Chondrocyte (in vitro differentiated cells): ENCODE measurements at regions not wholly inside any gene's neighbourhood (a gene's known extent, or its start where the extent isn't known, plus 50 kb on each side); places are given as distances from the start of the nearest gene placed in this dataset.
"Not testable (repeated sequence)": the region's sequence is repeated elsewhere in the genome, so short reads cannot be mapped to it uniquely, and the experiment has no call there.

Experiments
- DNase-seq: peaks from one replicate; pipeline ENCODE4 v3.0.0; 2021; ENCODE audit warnings: mixed read lengths, low spot score
- H3K27ac Mint-ChIP-seq: one replicate; pipeline ENCODE4 v1.8.0; 2021; ENCODE audit warnings: mild to moderate bottlenecking, moderate library complexity, mixed read lengths; ENCODE audit not compliant: unreplicated experiment
- H3K27me3 Mint-ChIP-seq: 2 replicates; pipeline ENCODE4 v1.8.0; 2021; ENCODE audit warnings: low read depth, mixed read lengths
- H3K36me3 Mint-ChIP-seq: 2 replicates; pipeline ENCODE4 v1.8.0; 2021; ENCODE audit warnings: low read depth, mixed read lengths
- H3K4me1 Mint-ChIP-seq: 2 replicates; pipeline ENCODE4 v1.8.0; 2021; ENCODE audit warnings: low read depth, mild to moderate bottlenecking, mixed read lengths
- H3K4me3 Mint-ChIP-seq: one replicate; pipeline ENCODE4 v1.8.0; 2021; ENCODE audit warnings: mild to moderate bottlenecking, moderate library complexity, mixed read lengths; ENCODE audit not compliant: unreplicated experiment
- H3K9me3 Mint-ChIP-seq: 2 replicates; pipeline ENCODE4 v1.8.0; 2021; ENCODE audit warnings: low read depth, mixed read lengths
- CTCF ChIP-seq: fragments of 200-600 bp; sonication (generic); IDR thresholded peaks from 2 replicates; pipeline ENCODE4 v1.5.0; 2021; ENCODE audit warnings: antibody characterized with exemption, mild to moderate bottlenecking, moderate library complexity

GRCh38 chr12:90543374-90543773, 411.6 kb downstream of the CCER1 start:
- TF ChIP-seq CTCF: no peak
- DNase-seq: no peak
- no peak overlapping the region for H3K4me3 Mint-ChIP-seq
- H3K4me1 Mint-ChIP-seq: peaks cover 15% of the 10 kb centered on the region
- H3K27ac Mint-ChIP-seq: no peak overlapping the region
- H3K9me3 Mint-ChIP-seq: no peaks in the 10 kb centered on the region
- H3K27me3 Mint-ChIP-seq: no peaks in the 10 kb centered on the region
- H3K36me3 Mint-ChIP-seq: no peaks in the 10 kb centered on the region

- not testable (repeated sequence) for H3K9me3 Mint-ChIP-seq, H3K36me3 Mint-ChIP-seq, H3K27ac Mint-ChIP-seq, H3K27me3 Mint-ChIP-seq, H3K4me3 Mint-ChIP-seq, DNase-seq
- H3K4me1 Mint-ChIP-seq: peaks cover 15% of the 10 kb centered on the region
Measured at GRCh38 chr12:90542852-90543251, 412.1 kb downstream of the CCER1 start.

- not testable (repeated sequence) for DNase-seq, H3K4me1 Mint-ChIP-seq, H3K27ac Mint-ChIP-seq, H3K36me3 Mint-ChIP-seq, H3K9me3 Mint-ChIP-seq, H3K27me3 Mint-ChIP-seq, H3K4me3 Mint-ChIP-seq
Measured at GRCh38 chr12:90533828-90534227, 421.1 kb downstream of the CCER1 start.

GRCh38 chr12:90520002-90520734, 434.8 kb downstream of the CCER1 start:
- no peaks in the 10 kb centered on the region for H3K27me3 Mint-ChIP-seq
- H3K9me3 Mint-ChIP-seq: no peaks in the 10 kb centered on the region
- no peak for TF ChIP-seq CTCF
- H3K4me3 Mint-ChIP-seq: no peak overlapping the region
- no peaks in the 10 kb centered on the region for H3K36me3 Mint-ChIP-seq
- peaks cover 15% of the 10 kb centered on the region for H3K4me1 Mint-ChIP-seq
- H3K27ac Mint-ChIP-seq: no peak overlapping the region
- DNase-seq: no peak

GRCh38 chr12:90519285-90519684, 435.7 kb downstream of the CCER1 start:
- TF ChIP-seq CTCF: no peak
- Mint-ChIP-seq H3K27me3 (no peaks in the 10 kb centered on the region), H3K4me3 (no peak overlapping the region), H3K9me3 (no peaks in the 10 kb centered on the region), H3K4me1 (peaks cover 23% of the 10 kb centered on the region), H3K27ac (no peak overlapping the region), H3K36me3 (no peaks in the 10 kb centered on the region)
- DNase-seq: no peak

GRCh38 chr12:90515199-90516175, 439.5 kb downstream of the CCER1 start:
- no peak for TF ChIP-seq CTCF

More at GRCh38 chr12:90515199-90516175, 439.5 kb downstream of the CCER1 start:
- Mint-ChIP-seq H3K4me1 (peaks cover 27% of the 10 kb centered on the region), H3K27ac (no peak overlapping the region), H3K36me3 (no peaks in the 10 kb centered on the region), H3K27me3 (no peaks in the 10 kb centered on the region), H3K9me3 (no peaks in the 10 kb centered on the region), H3K4me3 (no peak overlapping the region)
- no peak for DNase-seq
